ENCODE measurements at regions not wholly inside any gene's neighbourhood (a gene's known extent, or its start where the extent isn't known, plus 50 kb on each side); places are given as distances from the start of the nearest gene placed in this dataset.

DNA sequence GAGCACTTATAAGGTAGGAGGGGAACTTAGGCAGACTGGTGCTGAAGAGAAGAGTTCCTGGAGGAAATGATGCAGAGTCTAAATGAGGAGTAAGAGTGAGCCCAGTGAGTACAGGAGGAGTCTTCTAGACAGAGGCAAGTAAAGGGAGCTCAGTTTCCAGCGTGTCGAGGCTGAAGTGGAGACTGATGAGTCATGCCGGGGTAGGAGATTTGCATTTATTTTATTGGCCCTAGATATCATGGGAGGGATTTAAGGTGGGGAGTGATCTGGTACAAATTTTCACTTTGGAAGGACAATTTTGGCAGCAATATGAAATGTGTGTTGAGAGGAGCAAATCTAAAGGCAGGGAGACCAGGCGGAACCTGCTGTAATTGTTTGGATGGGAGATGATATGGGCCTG, 157.5 kb downstream of the TTC8 start:
- TF ChIP-seq POLR2A (IDR thresholded peaks at IDR 0.05) (no peak), POLR2AphosphoS5 (IDR thresholded peaks at IDR 0.05) (no peak)
- TF ChIP-seq, protein P1, sequence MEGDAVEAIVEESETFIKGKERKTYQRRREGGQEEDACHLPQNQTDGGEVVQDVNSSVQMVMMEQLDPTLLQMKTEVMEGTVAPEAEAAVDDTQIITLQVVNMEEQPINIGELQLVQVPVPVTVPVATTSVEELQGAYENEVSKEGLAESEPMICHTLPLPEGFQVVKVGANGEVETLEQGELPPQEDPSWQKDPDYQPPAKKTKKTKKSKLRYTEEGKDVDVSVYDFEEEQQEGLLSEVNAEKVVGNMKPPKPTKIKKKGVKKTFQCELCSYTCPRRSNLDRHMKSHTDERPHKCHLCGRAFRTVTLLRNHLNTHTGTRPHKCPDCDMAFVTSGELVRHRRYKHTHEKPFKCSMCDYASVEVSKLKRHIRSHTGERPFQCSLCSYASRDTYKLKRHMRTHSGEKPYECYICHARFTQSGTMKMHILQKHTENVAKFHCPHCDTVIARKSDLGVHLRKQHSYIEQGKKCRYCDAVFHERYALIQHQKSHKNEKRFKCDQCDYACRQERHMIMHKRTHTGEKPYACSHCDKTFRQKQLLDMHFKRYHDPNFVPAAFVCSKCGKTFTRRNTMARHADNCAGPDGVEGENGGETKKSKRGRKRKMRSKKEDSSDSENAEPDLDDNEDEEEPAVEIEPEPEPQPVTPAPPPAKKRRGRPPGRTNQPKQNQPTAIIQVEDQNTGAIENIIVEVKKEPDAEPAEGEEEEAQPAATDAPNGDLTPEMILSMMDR (IDR thresholded peaks at IDR 0.05) = no peak
